CD4-positive, alpha-beta T cell treated with Interleukin-17A for 1 hour (primary cell): ENCODE measurements at regions not wholly inside any gene's neighbourhood (a gene's known extent, or its start where the extent isn't known, plus 50 kb on each side); places are given as distances from the start of the nearest gene placed in this dataset.

Experiments
- DNase-seq: peaks from one replicate; pipeline ENCODE4 v3.0.0-alpha.2; 2020

DNA sequence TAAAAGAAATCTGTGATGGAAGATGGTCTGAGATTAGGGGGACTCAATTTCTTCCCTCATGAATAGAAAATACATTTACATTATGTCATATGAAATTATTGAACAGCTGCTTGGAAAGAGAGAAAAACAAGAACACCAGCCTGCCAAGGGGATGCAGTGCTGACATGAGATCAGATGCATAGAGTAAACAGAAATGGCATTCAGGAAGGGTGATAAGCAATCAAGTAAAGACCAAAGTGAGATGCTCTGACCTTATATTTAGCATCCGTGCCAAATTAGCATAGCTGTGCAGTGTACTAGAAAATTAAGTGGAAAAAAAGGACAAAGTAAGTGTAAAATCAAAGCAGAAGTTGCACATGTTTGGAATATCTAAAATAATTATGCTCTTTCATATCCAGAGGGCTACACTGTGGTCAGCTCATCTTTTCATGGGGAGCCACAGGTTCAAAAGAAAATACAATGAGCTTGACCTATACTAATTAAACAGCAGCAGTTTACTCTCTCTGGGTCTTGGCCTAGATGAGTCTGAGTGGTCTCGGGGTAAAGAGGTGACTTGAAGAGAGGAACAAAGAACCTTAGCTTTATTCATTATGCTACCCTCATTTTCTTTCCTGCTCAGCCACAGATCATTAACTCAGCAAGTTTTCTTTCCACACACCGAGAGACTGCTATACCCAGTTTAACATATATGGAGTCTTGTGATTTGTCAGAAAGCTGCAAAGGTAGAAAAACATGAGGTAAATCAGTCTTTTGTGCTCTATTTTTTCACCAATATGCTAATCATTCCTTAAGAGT lies 359.4 kb upstream of the FOXG1 start:
- DNase-seq: no peak

DNA sequence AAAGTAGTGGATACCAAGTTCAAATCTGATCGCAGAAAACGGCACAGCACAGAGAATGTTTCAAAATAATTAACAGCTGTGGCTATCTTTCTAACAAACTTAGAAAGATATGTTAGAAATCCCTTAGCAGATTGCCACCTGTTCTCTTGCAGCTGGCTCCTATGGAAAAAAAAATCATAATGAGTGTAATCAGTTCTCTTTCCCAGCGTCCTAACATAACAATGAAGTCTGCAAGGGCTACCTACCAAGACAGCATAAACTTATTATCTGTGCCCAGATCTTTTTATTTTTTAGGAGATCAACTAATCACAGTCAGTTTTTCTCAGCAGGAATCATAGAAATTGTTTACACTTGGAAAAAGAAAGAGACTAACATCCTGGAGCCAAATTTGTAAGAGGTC lies 358.6 kb upstream of the FOXG1 start:
- DNase-seq: no peak

DNA sequence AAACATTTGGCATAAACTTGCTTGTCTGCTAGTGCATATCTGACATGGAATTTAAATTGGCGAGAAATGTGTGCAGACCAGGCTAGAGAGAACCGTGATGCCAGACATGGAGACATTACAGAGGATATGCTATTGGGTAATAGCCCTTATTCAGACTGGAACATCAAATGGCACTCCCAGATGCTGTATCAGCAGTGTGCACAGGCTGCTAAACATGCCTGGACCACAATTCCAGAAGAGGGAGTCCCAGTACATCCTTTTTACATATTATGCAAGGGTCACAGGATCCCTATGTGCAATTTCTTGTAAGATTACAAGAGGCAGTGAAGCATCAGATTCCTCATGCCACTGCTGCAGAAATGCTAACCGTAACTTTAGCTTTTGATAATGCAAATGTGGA lies 354.5 kb upstream of the FOXG1 start:
- DNase-seq: no peak

DNA sequence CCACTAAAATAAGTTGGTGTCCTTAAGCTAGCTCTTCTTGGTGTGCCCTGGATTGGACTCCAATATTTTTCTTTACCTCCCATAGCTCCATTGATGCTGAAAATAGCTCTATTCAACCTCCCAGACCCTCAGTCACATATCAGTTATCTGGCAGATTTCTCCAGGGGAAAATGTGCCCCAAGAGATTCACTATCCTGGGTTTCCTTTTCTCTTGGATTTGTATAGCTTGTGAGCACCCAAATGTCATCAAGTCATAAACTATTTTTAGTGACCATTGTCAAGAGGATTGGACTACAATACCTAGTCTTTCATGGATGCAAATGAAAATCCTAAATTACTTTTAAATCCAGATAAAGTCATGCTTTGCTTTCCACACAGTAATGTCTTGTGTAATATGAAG lies 339.6 kb upstream of the FOXG1 start:
- no peak for DNase-seq

DNA sequence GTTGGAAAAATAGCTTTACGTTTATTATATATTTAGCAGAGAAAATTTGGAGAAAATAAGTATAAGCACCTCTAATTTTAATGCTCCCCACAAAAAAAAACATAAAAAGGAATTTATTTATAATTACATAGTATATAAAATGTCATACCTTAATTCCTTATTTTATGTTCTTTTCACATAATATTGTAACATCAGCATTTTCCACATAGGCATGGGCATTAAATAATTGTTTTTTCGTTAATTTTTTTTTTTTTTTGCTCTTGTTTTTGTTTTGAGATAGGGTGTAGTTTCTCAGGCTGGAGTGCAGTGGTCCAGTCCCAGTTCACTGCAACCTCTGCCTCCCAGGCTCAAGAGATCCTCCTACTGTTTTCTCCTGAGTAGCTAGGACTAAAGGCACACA lies 329.8 kb upstream of the FOXG1 start:
- DNase-seq: no peak

DNA sequence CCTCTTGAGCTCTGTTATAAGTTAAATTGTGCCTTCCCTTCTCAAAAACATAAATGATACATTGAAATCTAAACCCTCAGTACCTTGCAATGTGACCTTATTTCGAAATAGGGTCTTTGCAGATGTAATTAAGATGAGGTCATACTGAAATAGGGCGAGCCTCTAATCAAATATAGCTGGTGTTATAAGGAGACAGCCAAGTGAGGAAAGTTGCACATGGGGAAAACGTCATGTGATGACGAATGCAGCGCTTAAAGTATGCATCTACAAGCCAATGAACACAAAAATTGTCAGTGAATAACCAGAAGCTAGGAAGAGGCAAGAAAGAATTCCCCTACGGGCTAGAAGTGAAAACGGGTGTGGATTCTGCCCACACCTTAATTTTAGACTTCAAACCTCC lies 305.2 kb upstream of the FOXG1 start:
- DNase-seq: no peak

DNA sequence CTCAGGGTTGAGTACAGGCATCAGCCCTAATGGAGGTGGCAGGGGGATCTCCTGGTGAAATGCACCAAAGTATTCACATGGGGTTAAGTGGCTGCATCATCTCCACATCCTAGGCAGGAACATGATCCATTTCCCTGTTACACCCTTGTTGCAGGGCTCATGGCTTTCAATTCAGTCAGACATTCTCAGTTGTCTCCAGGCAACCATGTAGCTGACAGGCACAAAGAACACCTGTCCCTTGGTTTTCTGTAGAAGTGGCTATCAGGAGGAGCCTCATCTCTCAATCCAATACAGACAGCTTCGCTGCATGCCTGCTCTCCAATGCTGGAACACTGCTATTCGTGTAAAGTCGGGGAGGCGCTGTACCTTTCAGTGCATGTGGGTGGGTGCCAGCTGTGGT lies 299.0 kb upstream of the FOXG1 start:
- no peak for DNase-seq

DNA sequence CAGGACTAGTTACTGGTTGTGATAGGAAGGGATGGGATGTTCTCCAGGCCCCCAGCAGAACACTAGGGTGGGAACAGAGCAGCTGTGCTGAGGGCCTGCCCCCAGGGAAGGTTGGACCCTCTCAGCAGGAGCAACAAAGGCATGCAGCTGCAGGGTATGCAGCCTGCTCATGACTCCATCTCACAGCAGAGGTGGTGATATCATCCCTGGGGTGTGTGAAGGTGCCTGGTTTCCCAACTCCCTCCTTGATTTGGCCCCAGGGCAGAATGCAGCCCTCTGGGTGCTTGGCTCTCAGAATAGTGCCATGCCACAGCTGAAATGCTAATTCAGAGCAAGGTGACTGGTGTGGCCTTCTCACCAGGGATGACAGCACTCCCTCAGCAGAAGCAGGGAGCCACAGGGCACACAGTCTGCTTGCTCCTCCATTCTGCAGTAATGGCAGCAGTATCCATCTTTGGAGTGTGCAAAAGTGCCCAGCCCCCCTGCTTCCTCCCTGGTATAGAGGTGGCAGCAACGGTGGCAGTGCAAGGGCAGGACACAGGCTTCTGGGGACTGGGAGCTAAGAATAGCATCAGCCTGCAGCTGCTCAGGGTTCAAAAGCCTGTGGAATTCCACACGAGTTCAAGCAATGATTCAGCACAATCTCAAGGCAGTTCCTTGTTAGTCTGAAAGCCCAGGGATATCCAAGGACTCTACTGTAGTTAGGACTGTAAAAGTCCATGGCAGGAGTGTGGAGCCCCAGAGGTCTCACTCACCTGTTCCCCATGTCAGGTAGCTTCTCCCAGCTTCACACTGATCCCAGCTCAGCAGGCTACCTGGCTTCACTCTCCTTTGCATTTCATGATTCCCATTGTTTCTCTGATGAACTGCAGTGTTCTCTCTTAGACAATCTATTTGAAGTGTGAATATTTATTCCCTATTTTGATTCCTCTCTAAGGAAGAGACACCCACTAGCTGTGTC lies 298.1 kb upstream of the FOXG1 start:
- DNase-seq: no peak

DNA sequence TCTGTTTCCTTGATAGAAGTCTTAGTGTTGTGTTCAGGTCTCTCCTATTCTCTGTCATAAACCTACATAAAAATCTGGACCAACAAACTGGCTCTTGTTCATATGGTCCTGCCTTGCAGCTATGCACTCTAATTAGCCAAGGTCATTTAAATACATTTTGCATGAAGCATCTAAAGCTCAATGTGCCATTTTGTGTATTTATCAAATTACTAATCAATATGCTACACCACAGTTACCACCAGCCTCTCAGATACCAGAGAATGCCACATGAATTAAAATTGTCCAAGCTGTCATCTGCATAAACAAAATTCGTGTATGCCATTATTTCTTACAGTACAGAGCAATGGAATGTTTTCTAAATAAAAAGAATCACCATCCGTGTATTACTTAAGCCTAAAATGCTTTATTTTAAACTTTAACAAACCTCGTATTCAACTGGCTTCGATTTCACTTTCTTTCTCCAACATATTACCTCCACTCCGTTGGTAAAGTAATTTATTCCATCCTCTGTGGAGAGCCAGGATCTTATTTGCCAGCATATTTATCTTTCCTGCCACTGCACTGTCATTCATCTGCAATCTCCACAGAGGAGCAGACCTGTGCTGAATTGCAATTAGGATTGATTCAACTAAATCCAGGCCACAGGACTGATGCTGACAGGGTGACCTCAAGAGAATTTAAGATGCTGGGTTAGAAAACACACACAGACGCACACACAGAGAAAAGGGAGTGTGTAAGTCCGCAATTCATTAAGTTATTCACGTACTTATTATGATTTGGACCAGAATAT lies 284.1 kb upstream of the FOXG1 start:
- no peak for DNase-seq

DNA sequence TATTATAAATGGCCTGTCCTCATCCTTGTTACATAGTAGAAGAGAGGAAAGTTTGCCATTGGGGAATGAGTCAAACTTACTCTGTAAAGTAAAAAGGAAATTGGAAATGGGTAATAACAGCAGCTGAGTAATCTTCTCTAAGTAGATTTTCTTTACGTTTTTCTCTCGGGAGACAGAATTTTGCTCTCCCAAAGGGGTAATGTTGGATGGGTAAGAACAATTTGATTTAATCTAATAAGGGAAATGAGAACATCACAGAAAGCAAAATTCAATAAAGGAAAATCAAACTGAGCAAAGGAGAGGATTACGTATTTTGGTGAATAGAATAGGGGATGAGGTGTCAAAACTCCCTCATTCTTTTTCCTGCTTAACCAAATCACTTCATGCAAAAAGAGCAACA lies 283.1 kb upstream of the FOXG1 start:
- no peak for DNase-seq

DNA sequence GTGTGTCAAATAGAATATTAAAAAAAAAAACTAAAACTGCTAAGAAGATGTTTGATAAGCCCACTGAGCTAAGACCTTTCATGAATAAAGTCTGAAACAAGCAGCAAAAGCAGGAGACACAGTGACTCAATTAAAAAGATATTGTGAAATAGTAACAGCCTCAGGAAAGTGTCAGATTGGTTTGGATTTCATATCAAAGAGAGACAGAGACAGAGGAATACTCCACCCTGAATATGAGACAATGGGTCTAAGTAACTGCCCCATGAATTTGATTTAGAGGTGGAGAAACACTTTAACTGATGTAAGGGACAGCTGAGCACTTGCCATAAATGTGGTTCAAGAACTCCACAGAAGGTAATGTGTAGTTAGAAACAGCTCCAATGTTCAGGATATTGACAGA lies 277.9 kb upstream of the FOXG1 start:
- DNase-seq: no peak

DNA sequence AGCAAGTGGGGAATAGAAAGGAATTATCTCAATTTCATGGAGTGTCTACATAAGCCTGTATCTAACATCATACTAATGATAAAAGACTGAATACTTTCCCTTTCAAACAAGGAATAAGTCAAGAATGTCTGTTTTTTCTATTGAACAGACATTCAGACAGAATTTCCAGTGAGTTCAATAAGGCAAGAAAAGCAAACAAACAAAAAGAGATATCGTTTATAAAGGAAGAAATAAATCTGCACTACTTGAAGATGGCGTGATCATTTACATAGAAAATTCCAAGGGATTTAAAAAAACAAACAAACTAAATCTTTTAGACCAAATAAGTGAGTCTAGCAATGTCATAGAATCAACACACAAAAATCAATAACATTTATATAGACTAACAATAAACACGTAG lies 273.1 kb upstream of the FOXG1 start:
- DNase-seq: no peak

DNA sequence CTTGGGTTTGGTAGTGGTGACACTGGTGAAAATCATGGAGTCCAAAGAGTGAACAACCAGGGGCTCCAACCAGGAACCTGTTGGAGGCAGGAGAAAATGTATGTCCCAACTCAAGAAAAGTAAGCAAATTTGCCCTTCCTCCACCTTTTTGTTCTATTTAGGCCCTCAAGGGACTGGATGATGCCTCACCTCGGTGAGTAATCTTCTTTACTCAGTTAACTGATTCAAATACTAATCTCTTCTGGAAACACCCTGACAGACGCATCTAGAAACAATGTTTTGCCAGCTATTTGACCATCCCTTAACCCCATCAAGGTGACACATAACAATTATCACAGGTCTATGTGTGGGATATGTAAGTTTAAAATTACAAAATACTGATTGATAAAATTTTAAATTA lies 272.4 kb upstream of the FOXG1 start:
- no peak for DNase-seq

DNA sequence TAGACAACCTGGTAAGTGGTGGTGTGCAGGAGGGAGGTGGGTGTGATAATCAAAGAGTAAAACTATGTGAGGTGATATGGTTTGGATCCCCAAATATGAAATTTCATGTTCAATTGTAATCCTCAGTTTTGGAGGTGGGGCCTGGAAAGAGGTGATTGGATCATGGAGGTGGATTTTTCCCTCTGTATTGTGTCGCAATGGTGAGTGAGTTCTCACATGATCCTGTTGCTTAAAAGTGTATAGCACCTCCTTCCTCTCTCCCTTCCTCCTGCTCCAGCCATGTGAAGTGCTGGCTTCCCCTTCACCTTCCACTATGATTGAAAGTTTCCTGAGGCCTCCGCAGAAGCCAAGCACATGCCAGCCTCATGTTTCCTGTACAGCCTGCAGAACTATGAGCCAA lies 270.2 kb upstream of the FOXG1 start:
- no peak for DNase-seq

DNA sequence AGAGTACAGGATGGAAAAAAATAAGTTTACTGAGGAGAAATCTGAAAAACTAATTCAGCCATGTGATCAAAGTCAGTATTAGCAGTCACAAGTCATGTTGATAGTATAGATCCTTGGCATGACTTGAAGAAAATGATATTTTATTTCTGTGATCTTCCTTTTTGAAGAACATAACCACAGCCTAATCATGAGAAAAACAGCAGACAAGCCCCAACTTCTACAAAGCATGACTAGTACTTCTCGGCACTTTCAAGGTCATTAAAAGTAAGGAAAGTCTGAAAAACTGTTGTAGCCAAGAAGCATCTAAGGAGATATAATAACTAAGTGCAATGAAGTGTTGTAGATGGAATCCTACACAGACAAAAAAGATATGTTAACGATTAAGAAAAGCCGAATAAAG lies 264.1 kb upstream of the FOXG1 start:
- DNase-seq: no peak

DNA sequence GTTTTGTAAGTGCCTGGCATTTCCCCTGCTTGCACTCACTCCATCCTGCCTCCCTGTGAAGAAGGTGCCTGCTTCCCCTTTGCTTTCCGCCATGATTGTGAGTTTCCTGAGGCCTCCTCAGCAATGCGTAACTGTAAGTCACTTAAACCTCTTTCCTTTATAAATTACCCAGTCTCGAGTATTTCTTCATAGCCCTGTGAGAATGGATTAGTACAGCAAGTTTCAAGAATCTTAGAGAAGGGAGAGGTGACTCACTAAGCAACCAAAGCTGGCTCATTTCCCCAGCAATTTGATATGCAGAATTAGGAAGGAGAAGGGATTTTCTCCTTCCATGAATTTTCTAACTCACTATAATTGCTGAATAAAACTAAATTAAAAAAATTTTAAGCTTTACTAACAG lies 251.0 kb upstream of the FOXG1 start:
- no peak for DNase-seq

DNA sequence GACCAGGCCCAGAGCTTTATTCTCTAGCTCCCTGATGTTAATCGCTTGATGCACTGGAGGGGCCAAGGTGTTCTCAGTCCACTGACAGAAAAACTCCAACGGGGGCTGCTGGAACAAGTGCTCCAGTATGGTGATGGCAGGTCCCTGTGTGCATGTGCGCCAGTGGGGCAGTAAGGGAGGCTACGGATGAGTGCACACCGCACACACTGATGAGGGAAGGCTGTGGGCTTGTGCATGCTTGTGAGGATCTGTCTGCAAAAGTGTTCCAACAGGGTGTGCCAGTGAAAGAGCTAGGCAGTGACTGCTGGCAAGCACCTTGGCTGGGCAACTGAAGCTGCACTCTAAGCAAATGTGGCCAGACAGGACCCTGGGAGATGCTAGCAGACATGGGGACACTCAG lies 229.7 kb upstream of the FOXG1 start:
- no peak for DNase-seq

DNA sequence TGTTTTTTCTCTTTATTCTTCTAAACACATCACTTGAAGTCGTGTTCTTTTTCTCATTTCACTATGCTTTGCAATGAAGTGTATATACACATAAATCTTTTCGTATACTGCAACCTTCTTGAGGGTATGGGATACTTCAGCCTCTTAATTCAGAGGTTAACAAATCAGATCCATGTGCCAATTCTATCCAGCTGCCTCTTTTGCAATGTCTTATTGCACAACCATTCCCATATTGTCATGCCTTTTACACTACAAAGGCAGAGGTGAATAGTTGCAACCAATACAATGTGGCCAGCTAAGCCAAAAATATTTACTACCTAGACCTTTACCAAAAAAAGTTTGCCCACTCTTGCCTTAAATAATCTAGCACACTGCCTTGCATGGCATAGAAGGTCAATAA lies 224.5 kb upstream of the FOXG1 start:
- DNase-seq: no peak

DNA sequence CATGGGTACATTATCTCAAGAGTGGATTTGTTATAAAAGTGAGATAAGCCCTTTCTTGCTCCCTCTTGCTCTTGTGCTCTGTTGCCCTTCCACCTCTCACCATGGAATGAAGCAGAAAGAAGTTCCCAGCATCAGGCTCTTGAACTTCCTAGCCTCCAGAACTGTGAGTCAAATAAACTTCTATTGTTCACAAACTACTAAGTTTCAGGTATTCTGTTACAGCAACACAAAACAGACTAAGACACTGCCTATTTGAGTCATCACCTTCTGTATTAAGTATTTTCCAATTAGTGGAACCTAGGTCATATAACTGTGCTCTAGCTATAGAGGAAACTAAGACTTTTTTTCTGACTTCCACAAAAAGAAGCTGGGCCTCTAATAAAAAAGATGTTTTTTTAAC lies 201.2 kb upstream of the FOXG1 start:
- DNase-seq: no peak

DNA sequence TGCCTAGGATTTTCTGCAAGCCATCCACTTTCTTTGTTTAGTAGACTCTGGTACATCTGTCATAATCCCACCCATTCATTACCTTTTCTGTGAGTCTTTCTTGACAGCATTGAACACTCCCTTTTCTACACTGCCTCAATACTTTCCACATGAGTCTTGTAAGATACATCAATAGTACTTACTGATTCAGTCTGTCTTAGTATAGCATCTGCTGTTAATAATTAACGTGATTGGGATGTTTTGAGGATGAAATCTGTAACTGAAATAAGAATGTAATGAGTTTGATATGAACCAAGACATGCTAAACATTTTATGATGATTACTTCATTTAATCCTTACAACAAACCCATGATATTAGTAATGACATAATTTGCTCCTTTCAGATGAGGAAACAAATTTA lies 196.2 kb upstream of the FOXG1 start:
- DNase-seq: no peak

DNA sequence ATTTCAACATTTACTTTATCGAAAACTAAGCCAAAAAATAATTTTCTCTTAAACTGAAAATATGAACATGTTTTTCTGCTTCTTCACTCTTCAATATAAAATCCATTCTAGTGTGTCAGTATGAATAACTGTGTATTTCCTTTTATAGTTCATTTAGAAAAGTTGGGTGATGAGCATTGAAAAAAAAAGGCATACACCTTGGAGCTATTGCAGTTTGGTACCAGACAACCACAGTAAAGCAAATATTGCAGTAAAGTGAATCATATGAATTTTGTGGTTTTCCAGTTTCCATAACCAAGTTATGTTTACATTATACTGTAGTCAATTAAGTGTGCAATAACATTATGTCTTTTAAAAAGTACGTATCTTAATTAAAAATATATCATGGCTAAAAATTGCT lies 195.0 kb upstream of the FOXG1 start:
- no peak for DNase-seq

DNA sequence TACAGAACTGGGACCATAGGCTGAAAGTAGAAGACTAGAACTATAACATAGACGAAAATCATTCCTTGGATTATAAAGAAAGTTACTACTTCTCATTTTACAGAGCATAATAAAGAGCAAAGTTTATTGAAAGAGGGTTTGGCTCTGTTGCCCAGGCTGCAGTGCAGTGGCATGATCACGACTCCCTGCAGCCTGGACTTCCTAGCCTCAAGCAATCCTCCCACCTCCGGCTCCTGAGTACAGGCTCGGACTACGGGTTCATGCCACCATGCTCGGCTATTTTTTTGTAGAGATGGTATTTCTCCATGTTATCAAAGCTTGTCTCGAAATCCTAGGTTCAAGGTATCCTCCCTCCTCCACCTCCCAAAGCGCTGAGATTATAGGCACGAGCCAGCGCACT lies 190.1 kb upstream of the FOXG1 start:
- DNase-seq: no peak

DNA sequence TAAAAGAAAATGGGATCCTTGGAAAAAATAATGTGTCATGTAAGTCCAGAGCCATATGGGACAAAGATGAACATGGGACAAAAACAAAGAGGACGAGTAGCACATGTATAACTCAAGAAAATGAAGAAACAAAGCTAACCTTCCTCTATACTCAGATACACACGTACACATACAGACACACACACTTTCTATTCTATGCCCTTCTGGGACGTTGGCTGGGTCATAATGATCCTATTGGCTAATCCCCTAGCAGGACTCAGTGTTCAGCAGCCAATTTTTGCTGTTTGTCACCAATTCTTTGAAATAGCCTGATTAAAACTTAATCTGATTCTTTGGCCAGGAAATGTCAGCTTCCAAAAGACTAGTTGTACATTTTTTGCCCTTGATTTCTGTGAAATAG lies 189.4 kb upstream of the FOXG1 start:
- DNase-seq: no peak

DNA sequence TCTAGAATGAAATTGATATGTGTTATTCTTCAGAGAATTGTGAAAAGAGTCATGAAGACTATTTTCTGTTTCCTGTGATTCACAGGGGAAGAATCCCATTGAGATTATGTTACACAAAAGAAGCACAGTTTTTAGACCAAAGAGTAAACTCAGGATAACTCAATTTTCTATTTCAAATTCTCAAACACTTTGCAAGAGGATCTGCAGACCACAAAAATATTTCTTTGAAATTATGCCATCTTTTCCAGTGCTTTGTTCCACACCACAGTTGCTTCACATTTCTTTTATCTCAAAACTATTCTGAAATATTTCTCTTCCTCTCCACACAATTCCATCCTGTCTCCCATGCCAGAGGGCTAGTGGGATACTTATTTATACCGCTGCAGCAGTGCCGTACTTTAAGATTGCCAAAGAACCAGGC lies 188.9 kb upstream of the FOXG1 start:
- no peak for DNase-seq
